Right atrium auricular region (tissue), 2 donors: ENCODE measurements at regions not wholly inside any gene's neighbourhood (a gene's known extent, or its start where the extent isn't known, plus 50 kb on each side); places are given as distances from the start of the nearest gene placed in this dataset.

Source experiments
- DNase-seq: peaks from one replicate; pipeline ENCODE4 v3.0.0-alpha.2; 2019; ENCODE audit warnings: low spot score
- H3K27ac ChIP-seq, 2 donors: fragments of 200-600 bp; sonication (generic); 1 replicate in 1 of 2; 2 replicates in 1 of 2; pipeline ENCODE4 v1.5.1; 2016 to 2019
- H3K27me3 ChIP-seq, 2 donors: fragments of 200-600 bp; sonication (generic); one replicate each; pipeline versions ENCODE4 v1.5.1 to v1.6.0; 2017 to 2019
- H3K36me3 ChIP-seq: fragments of 200-600 bp; sonication (generic); one replicate; pipeline ENCODE4 v1.5.1; 2016
- H3K4me1 ChIP-seq, 2 donors: fragments of 200-600 bp; sonication (generic); one replicate each; pipeline versions ENCODE4 v1.5.1 to v1.6.0; 2017 to 2019
- H3K4me3 ChIP-seq, 2 donors: fragments of 200-600 bp; sonication (generic); 1 replicate in 1 of 2; 2 replicates in 1 of 2; pipeline ENCODE4 v1.5.1; 2017 to 2019; ENCODE audit warnings: mild to moderate bottlenecking in 1 of 2, moderate library complexity in 1 of 2
- H3K9me3 ChIP-seq, 2 donors: fragments of 200-600 bp; sonication (generic); one replicate each; pipeline ENCODE4 v1.5.1; 2019
- TF ChIP-seq, protein P1 (sequence below), 2 donors: fragments of 200-600 bp; sonication (generic); IDR thresholded peaks; one replicate each; pipeline ENCODE4 v1.5.1; 2019; ENCODE audit warnings: antibody characterized with exemption in 2 of 2

DNA sequence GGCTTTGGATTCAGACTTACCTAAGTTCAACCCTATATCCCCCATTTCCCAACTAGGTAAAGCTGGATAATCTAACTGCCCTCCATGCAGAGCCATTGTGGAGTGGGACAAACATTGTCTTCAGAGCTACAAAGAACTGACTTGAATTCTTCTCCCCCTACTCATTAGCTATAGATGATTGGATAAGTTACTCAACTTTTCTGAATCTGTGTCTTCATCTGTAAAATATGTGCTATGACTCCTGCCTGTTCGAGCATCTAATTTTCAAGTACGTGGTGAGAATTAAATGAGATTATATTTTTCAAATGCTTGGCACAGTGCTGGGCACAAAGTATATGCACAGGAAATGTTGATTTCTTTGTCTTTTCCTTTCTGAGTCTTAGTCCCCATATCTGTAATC, 240.3 kb upstream of the TCF21 start:
- Histone ChIP-seq H3K36me3 (no peaks in the 10 kb centered on the region), H3K4me1 (peaks cover 0 to 3% of the 10 kb centered on the region in 2 donors), H3K27ac (no peak overlapping the region), H3K9me3 (no peaks in the 10 kb centered on the region), H3K27me3 (no peaks in the 10 kb centered on the region), H3K4me3 (no peak overlapping the region)
- DNase-seq = no peak
- TF ChIP-seq, protein P1, sequence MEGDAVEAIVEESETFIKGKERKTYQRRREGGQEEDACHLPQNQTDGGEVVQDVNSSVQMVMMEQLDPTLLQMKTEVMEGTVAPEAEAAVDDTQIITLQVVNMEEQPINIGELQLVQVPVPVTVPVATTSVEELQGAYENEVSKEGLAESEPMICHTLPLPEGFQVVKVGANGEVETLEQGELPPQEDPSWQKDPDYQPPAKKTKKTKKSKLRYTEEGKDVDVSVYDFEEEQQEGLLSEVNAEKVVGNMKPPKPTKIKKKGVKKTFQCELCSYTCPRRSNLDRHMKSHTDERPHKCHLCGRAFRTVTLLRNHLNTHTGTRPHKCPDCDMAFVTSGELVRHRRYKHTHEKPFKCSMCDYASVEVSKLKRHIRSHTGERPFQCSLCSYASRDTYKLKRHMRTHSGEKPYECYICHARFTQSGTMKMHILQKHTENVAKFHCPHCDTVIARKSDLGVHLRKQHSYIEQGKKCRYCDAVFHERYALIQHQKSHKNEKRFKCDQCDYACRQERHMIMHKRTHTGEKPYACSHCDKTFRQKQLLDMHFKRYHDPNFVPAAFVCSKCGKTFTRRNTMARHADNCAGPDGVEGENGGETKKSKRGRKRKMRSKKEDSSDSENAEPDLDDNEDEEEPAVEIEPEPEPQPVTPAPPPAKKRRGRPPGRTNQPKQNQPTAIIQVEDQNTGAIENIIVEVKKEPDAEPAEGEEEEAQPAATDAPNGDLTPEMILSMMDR (IDR thresholded peaks at IDR 0.05) = no peak

DNA sequence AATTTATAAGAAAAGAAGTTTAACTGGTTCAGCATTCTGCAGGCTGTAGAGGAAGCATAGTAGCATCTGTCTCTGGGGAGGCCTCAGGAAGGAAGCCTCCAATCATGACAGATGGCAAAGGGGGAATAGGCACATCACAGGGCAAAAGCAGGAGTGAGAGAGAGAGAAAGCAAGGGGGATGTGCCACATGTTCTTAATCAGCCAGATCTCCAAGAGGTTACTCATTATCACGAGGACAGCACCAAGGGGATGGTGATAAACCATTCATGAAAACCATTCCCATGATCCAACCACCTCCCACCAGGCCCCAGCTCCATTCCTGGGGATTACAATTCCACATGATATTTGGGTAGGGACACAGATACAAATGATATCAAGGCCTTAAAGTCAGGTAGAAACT, 217.5 kb upstream of the TCF21 start:
- no peaks in the 10 kb centered on the region for H3K27me3 ChIP-seq
- no peaks in the 10 kb centered on the region for H3K4me1 ChIP-seq
- TF ChIP-seq, protein P1 (IDR thresholded peaks at IDR 0.05) = no peak
- H3K4me3 ChIP-seq = no peak overlapping the region
- no peaks in the 10 kb centered on the region for H3K36me3 ChIP-seq
- no peak overlapping the region for H3K27ac ChIP-seq
- no peak for DNase-seq
- H3K9me3 ChIP-seq = no peaks in the 10 kb centered on the region

DNA sequence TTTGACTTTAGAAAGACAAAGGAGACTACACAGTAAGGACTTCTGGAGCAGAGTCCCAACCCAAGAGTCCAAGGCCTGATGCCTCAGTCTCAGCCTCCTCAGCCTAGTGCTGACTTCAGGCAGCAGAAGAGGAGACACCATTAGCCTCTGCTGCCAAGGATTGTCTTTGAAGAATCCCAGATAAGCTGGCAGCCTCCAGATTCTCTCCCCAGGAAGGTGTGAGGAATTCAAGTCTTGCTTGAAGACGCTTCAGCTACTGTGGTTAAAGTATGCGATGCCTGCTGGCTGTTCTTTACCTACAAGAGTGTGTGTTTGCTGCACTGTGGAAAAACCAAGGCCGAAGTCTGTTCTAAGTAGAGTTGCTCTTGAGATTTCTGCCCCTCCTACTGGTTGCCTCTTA, 215.9 kb upstream of the TCF21 start:
- H3K9me3 ChIP-seq = no peaks in the 10 kb centered on the region
- no peaks in the 10 kb centered on the region for H3K36me3 ChIP-seq
- no peak for DNase-seq
- no peaks in the 10 kb centered on the region for H3K4me1 ChIP-seq
- H3K27ac ChIP-seq = no peak overlapping the region
- H3K4me3 ChIP-seq = no peak overlapping the region
- no peaks in the 10 kb centered on the region for H3K27me3 ChIP-seq
- TF ChIP-seq, protein P1 (IDR thresholded peaks at IDR 0.05) = no peak

DNA sequence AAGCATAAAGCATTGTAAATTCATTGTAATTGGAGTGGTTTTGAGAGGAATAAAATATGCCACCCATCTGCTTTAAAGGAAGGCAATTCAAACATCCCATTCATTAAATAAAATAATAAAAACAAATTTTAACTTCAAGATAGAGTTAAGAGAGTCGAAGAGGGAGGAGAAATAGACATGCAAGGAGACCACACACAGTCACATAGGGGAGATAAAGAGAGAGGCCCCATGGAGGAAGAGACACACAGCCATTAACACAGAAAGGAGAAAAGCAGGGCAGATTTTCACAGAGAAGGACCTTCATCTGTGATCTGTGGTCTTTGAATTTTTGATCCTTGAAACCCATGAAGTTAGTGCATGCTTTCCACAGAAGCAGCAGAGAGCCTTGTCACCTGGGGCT, 214.3 kb upstream of the TCF21 start:
- TF ChIP-seq, protein P1 (IDR thresholded peaks at IDR 0.05) = no peak

DNA sequence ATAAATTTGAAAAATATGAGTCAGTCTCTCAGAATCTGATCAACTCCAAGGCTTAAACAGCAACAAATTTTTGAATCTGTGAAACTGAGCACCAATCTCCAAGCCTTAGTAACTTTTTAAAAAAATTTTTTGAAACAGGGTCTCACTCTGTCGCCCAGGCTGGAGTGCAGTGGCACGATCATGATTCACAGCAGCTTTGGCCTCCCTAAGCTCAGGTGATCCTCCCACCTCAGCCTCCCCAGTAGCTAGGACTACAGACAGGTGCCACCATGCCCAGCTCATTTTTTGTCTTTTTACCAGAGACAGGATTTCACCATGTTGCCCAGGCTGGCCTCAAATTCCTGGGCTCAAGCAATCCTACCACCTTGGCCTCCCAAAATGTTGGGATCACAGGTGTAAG, 207.9 kb upstream of the TCF21 start:
- Histone ChIP-seq H3K36me3 (no peaks in the 10 kb centered on the region), H3K27ac (no peak overlapping the region)

More for the DNA sequence above, 214.3 kb upstream of the TCF21 start:
- Histone ChIP-seq H3K27me3 (no peaks in the 10 kb centered on the region), H3K4me1 (no peaks in the 10 kb centered on the region), H3K27ac (no peak overlapping the region), H3K36me3 (no peaks in the 10 kb centered on the region), H3K4me3 (no peak overlapping the region), H3K9me3 (no peaks in the 10 kb centered on the region)
- no peak for DNase-seq

DNA sequence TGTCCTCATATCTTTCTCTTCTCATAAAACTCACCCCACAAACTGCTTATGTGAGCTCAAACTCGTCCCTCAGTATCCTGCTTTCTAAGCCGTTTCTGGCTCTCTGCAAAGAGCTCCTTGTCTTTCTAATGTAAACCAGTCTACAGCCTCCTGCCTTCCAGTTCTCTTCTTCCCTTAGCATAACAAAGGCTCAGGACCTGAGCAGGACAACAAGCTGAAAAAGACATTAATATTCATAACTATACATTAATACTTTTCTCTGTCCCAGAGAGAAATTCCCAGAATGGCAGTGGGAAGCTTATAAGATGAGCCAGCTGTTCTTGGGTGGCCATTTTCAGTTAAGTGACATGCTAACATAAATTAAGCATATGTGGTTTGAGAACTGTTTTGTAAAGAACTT, 207.0 kb upstream of the TCF21 start:
- no peaks in the 10 kb centered on the region for H3K27me3 ChIP-seq
- no peak overlapping the region for H3K4me3 ChIP-seq
- no peaks in the 10 kb centered on the region for H3K36me3 ChIP-seq
- DNase-seq = no peak
- TF ChIP-seq, protein P1 (IDR thresholded peaks at IDR 0.05) = no peak
- H3K27ac ChIP-seq = no peak overlapping the region
- no peaks in the 10 kb centered on the region for H3K9me3 ChIP-seq
- no peaks in the 10 kb centered on the region for H3K4me1 ChIP-seq

More for the DNA sequence above, 207.9 kb upstream of the TCF21 start:
- H3K27me3 ChIP-seq = no peaks in the 10 kb centered on the region
- TF ChIP-seq, protein P1 (IDR thresholded peaks at IDR 0.05) = no peak
- no peaks in the 10 kb centered on the region for H3K9me3 ChIP-seq
- H3K4me1 ChIP-seq = no peaks in the 10 kb centered on the region
- DNase-seq = no peak
- no peak overlapping the region for H3K4me3 ChIP-seq
